ENCODE measurements at regions not wholly inside any gene's neighbourhood (a gene's known extent, or its start where the extent isn't known, plus 50 kb on each side); places are given as distances from the start of the nearest gene placed in this dataset.

DNA sequence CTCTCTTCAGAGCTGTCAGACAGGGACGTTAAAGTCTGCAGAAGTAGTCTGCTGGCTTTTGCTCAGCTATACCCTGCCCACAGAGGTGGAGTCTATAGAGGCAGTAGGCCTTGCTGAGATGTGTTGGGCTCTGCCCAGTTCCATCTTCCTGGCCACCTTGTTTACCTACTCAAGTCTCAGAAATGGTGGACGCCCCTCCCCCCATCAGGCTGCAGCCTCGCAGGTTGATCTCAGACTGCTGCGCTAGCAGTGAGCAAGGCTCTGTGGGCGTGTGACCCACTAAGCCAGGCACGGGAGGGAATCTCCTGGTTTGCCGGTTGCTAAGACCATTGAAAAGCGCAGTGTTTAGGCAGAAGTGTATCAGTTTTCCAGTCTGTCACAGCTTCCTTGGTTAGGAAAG is 305.0 kb downstream of the BCKDHB start:
- TF ChIP-seq TAF1 (IDR thresholded peaks at IDR 0.05; ENCODE audit: low read depth, low read length) (no peak), PAX5 (IDR thresholded peaks at IDR 0.05; ENCODE audit: insufficient read depth, low read length, severe bottlenecking) (no peak), POLR2A (IDR thresholded peaks at IDR 0.05; ENCODE audit: low read depth, low read length) (no peak), POLR2AphosphoS5 (IDR thresholded peaks at IDR 0.05; ENCODE audit: low read depth, low read length) (no peak)

All from GM12891 (cell line).